NCI-H82 (cell line): ENCODE measurements at regions not wholly inside any gene's neighbourhood (a gene's known extent, or its start where the extent isn't known, plus 50 kb on each side); places are given as distances from the start of the nearest gene placed in this dataset.
"Not testable (repeated sequence)": the region's sequence is repeated elsewhere in the genome, so short reads cannot be mapped to it uniquely, and the experiment has no call there.

Source experiments
- DNase-seq: peaks from one replicate; lab custom pipeline; 2025; lab: John Stamatoyannopoulos, UW

DNA sequence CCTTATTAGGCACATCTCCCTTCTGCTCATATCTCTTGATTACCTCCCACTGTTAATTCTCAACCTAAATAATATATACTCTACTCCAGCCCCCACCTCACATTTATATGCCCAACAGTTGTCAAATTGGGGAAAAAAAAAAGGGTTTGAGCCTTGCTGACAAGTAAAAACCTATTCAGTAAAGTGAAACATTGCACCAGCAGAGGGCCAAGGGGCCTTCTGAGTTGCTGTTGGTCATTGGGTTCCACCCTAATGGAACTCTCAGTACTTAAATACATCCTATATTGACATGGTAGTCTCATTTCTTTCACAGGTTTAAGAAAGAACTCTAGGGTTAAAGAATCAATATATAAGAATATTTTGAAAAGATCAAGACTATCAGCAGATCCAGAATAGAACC lies 362.2 kb downstream of the SMARCA1 start:
- peak; percentile 15 for DNase-seq

DNA sequence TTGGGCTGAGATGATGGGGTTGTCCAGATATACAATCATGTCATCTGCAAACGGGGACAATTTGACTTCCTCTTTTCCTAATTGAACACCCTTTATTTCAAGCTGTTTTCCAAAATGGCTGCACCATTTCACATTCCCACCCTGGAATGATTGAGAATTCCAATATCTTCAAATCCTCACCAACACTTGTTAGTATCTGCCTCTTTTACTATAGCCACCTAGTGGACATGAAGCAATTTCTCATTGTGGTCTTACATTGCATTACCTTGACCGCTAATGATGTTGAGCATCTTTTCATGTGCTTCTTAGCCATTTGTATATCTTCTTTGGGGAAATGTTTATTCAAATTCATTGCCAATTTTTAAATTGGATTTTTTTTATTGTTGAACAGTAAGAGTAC lies 364.8 kb downstream of the SMARCA1 start:
- peak; percentile 3 for DNase-seq

DNA sequence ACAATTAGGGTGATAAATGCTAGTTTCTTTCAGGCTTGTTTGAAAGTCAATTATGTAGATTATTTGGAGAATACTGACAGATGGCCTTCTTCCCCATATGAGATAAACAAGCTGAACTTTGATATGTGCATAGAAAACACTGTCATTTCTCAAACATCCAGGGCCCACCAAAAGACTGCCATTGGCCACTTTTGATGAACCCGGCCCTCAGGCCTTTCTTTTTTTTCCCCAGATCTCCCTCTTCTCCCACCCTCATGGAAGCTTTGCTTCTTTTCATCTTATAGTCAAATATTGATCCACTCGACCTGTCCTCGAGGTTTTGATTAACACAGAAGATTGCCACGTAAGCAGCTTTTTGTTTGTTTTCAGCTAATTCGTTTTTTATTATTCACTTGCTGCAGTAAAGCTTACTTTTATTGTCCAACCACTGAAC lies 377.4 kb downstream of the SMARCA1 start:
- DNase-seq: peak; percentile 76

DNA sequence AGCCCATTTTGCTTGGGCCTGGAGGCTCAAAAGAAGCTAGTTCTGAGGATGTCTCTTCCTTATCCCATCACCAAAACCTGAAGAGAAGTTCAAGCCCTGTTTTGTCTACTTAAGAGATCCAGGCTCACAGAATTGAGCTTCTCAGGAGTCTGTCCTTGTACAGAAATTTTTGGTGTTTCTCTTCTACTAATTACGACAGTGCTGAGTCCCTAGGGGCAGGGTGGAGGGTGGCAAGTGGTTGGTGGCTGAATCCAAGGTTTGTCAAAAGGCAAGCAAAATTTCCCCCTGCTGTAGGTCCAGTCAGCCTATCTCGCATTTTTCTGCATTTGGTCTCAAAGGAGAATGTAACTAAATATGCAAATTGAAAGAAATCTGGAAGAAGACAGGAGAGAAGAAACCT lies 377.9 kb downstream of the SMARCA1 start:
- peak; percentile 73 for DNase-seq

DNA sequence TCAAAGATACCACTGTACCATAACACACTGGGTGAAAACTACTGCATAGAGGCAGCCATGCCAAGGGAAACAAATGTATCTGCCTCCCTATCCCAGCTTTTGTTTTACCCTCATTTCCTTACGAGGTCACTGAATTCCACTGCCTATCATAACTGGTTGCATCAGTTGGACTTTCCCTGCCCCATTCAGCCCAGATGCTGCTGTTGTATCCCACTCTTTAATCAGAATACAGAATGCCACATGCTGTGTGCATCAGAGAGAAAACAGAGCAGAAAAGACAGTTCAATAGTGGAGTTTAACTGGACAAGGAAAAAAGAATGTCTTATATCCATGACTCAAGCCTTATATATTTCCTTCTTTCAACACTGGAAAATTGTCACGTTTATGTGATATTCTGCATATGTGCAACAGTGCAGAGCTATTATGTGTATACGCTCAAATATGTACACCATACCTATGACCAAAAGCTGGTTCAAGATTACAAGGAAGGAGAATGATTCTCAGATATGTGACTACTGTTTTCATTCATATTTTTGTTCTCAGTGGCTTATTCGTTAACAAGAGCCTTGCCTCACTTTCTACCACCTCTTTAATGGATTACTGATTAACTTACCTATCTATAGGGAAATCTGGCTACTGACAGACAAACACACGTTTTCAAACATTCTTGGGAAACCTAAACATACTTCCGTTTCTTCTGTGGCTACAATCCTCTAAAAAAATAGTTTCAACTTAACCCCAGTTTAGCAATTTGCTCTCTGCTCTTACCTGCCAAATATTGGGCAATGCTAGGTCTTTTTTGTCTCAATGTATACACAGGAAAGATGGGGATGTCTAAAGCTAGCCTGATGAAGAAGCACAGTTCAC lies 378.9 kb downstream of the SMARCA1 start:
- DNase-seq: no peak

DNA sequence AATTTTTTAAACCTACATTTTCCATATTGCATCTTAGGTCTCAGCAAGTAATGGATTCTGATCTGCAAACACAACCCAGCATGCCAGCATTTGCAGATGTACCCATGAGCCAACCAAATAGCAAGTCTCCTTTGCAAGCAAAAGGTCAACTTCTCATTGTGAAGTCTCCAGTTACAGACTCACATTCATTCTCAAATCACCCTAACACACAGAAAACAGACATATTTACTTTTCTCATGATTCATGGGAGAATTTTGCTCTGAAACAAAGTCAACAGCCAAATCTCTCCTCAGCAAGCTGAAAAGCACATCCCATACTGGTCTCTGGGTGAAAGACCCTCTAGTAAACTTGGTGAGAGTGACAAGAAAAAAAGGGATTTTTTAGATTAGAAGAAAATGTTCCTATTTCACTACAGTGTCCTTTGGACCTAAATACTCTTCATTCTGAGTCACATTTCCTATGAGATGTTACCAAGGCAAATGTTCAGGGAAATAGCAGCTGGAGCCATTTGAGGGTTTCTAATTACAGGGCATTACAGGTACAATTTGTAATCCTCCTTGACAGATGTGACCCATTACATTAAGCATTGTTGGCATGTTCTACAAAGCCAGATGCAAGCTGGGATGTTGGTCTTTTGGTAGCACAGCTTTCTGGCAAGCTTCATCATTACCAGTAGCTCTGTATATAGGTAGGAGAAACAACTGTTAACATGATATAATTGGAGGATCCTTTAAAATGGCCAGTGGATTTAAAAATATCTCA lies 383.3 kb downstream of the SMARCA1 start:
- DNase-seq: peak; percentile 93

DNA sequence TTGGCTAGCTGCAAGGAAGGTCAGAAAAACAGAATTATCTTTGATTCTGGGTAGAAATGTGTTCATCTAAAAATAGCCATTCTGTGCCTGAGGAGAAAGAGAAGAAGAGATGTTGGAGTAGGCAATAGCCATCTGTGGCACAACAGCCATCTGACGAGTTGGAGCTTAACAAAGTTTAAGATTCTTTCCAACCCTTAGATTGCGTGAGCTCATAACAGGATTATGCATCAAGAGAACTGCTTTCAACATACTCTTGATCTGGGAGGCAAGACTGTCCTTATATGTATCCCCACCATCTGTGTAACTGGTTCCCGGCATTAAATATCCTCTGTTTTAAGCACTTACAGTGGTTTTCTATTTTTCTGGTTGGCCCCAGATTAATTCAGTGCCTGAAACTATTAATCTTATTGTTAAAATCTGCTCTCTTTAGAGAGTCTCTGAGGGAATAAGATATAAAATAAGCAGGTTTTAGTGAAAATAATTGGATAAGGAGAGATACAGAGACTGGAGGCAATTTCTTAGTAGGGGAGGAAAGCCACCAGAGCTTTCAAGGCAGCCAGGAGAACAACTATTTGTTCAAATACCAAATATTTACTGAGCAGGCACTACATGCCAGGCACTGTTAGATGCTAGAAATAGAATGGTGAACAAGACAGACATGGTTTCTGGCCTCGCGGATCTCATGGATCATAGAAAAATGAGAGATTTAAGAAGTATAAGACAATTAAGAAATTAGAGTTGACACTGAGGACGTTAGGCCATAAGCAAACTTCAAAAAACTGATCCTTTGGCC lies 398.0 kb downstream of the SMARCA1 start:
- peak; percentile 98 for DNase-seq

DNA sequence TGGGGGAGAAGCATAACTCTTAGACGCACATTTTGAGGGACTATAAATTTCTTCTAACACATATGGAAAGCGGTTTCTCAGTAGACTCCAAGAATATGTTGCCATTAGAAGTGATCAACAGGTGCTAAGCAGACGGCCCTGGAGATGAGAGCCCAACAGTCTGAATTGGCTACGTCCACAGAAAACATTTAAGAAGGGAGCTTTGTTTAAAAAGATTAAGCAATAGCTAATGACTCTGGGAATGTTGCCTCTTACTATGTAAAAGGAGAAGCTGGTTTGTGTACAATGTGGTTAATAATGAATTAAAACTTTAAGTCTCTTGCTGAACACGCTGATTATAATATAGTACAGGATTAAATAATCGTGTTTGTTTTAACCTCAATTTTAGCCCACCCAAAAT lies 399.5 kb downstream of the SMARCA1 start:
- DNase-seq: peak; percentile 84

DNA sequence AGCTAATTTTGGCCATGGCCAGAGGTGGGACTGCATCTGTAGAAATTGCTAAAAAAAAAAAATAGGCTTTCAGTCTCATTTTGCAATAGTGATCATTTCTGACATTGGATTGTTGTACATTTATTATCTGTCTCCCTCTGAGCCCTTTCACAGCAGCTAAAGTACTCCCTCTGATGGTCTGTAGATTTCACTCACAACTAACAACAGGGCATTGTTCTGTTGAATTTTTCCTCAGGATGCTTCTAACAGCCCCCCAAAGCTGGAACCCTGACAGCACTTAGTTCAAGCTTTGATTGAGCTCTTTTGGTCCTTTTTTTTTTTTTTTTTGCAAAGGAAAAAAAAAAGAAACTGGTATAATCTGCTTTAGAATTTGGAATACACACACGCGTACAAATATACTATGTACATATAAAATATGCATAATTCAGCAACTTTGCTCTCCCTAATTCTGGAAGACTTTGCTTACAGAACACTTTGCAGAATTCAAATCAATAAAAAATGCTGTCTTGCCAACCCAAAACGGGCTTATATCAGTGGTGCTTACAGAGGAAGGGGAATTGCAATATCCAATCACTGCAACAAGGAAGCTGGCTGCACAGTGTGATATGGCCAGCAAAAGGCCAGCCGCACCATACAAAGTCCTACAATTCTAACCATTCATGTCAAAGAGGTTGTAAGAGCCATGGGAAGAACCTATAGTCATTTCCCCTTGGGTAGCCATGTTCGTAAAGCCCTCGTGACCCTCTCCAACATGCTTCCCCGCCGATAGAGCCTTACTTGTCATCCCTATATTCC lies 406.4 kb downstream of the SMARCA1 start:
- DNase-seq: peak; percentile 18

DNA sequence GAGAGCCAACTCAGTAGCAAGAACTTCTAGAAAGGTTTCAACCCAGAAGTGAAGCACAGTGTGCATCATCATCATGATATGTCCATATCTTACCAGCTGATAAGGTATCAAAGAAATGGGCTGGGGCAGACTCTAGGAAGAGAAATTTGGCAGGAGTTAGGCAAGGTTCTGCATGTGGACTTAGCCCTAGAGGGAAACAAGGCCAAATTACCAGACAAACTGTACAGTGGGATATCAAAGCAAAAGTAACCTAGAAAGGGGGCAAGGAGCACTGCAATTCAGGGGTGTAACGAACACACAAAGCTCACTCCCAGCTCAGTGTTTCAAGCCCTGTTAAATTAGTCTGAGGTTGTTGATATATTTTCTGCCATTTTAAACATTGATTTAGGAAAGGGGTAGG lies 407.4 kb downstream of the SMARCA1 start:
- DNase-seq: no peak

DNA sequence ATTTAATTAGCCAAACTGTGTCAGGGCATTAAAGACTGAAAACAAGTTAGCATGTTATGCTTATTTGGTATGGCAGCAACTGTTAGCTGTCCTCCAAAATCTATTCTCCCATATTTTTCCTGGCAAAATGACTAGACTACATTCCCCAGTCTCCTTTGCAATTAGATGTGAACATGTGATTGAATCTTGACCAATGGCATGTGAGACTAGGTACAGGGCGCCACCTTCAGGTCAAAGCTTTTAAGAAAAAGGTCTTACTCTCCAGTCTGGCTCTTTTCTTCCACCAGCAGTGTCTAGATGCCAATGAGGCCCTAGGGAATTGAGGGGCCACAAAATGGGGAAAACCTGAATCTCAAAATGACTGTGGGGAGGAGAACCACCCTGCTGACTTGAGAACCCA lies 408.2 kb downstream of the SMARCA1 start:
- peak; percentile 87 for DNase-seq

DNA sequence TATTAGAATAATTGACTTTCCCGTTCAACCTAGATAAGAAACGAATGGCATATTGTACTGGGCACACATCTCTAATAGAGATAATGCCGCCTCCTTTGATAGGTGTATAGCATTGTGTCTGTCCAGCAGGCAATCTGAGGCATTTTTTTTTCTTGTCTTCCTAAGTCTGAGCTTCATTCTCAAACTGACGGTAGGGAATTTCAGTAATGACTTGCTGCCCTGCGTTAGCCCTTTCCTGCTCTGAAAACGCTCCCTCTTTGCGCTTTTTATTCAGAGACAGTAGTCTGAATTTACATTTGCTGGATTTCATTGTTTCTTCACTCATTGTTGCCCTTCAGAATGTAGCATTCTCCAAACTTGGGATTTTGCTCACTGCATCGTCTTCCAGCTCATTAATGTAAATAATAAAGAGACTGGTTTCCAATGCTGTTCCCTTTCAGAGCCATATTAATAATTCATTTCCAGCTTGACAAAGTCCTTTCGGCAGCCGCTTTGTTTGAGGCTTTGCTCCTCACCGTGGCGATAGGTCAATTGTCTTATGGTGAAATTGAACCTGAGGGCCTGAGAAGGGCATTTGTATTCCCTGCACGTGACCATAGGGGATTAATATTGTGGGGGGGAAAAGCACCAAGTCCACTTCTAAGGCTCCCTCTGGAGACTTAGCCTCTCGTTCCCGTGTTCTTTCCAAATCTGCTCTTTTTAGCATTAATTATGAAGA lies 412.1 kb downstream of the SMARCA1 start:
- no peak for DNase-seq

DNA sequence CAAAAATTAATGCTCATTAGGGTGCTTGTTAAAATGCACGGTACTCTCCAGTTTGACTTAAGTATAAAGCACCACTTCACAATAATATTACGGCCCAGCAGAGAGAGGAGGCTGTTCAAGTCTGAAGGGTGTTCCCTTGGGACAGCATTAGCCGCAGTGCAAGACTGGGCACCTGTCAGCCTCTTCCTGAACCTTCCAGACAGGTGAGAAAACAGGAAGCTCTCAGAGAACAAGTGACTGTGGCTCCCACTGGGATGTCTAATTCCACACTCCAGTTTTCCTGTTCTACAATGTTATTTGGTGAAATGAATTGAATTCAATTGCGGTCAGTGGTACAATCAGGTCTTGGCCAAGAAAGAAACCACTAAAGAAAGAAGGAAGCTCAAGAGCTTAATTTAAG lies 414.4 kb downstream of the SMARCA1 start:
- peak; percentile 70 for DNase-seq

DNA sequence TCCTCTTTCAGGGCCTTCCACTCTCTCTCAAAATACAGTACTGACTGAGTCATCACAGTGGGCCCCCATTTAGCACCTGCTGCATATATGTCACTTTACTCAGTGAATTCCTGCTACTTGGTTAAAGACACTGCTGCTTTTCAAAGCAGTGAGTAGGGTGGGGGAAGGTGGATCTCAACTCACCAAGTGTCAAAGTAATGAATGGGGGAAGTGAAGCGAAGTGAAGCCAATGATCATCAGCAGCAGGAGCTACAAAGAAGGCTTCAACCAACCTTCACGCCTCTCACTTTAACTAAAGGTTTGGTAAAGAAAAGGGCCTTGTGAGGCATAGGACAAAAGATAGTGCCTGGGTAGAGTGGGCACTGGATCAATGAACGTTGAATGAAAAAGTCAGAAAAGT lies 424.1 kb downstream of the SMARCA1 start:
- DNase-seq: no peak

DNA sequence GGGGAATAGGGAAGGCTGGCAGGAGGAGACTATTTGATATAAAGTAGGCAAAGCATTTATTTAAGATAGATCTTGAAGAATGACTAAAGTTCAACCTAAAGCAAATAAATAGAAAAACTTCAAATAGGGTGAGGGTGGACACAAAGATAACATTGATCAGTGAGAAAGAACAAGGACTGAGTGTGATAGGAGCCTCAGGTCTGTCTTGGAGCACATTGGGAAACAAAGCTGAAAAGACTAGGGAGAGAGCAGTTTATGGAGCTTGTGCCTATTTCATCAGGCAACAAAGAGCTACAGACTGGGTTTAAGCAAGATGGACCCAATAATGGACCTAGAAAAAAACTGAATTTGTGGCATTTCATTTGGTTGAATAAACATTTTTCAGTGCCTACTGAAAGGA lies 425.6 kb downstream of the SMARCA1 start:
- DNase-seq: no peak

DNA sequence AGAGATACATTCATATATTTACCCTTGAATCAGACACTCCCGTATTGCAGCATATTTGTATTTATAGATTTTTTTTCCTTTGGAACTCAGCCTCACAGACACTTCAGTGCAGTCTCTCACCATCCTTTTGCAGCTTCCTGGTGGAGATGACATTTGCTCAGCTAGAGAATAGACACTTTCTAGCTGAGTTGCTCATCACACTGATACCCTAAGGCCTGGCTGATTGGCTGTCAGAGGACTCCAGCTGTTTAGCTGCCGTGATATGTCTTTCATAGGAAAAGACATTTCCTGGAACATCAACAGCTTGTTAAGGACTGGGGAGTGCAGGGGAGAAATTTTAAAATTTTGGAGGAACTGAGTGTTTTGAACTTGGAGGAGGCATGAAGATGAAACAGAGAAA lies 429.6 kb downstream of the SMARCA1 start:
- no peak for DNase-seq

DNA sequence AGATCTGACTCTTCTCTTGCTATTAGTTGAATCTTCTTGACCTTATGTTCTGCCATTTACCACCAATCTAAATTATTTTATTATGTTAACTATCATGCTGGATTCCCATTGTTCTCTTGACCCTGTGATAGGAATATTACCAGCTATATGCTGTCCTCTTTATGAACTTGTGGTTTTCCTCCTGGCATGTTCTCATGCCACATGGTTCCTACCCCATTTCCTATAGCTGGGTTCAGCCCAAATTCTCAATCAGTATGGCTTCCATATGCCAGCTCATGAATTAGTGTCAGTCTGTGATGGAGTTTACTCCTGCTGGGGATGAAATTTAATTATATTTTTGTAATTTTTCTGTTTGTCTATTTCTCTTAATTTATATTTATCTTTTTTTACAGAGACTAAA lies 430.5 kb downstream of the SMARCA1 start:
- no peak for DNase-seq

DNA sequence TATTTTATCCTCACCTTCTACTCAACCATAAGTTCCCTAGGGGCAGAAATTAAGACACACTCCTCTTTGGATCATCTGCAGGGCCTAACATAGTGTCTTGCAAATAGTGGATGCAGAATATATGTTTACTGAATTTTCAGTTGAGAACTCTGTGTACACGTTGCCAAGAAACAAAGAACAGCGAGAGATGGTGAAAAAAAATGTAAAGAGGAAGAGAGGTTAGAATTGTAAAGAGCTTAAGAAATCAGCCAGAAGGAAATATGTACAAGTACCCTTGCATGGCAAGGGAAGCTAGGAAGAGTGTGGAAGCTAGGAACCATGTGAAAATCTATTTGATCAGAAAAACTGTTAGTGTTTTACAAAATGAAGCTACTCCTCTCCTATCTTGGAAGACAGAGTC lies 431.0 kb downstream of the SMARCA1 start:
- DNase-seq: no peak

DNA sequence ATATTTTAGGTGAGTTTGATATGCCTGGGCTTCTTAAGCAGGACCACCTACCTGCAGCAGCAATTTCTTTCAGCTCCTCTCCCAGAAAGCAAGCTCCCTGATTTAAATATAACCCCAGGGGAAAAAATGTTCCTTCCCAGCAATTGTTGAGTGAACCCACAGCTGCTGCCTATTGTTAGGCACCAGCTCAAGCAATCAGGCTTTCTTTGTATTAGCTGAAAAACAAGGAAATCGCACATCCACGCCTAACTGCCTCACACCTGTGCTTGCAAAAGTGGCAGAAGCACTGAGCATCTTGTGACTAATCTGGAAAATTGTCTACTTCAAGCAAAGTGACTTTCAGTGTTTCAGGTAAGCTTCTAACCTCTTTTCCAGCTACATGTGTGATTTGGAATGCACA lies 432.2 kb downstream of the SMARCA1 start:
- DNase-seq: no peak

DNA sequence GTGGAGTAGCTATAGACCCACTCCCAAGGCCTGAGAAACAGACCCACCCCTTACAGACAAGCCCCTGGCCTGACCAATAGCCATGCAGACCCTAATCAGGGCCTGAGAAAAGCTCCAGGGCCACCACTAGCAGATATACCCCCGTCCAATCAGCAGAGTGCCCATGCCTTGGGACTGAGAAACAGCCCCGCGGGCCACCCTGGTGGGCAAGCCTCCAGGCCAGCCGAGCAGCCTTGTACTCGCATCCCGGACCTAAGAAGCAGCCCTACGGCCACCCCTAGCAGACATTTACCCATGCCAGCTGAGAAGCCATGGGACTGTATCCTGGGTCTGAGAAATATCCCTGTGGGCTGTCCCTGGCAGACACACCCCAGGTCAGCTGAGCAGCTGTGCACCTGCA lies 436.5 kb downstream of the SMARCA1 start:
- DNase-seq: no peak

DNA sequence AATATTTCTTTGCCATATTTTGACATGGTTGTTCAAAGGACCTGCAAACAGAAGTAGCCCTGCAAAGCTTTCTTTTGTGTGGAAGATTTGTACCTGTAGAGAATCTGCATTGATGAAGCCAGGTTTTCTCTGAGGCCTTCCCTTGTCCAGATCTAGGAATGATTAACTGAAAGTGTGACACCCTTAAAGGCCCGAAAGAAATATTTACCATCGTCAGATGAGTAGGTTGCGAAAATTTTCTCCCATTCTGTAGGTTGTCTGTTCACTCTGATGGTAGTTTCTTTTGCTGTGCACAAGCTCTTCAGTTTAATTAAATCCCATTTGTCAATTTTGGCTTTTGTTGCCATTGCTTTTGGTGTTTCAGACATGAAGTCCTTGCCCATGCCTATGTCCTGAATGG lies 439.0 kb downstream of the SMARCA1 start:
- not testable (repeated sequence) for DNase-seq
